Rectal smooth muscle tissue (tissue), 1 donor: ENCODE measurements at regions not wholly inside any gene's neighbourhood (a gene's known extent, or its start where the extent isn't known, plus 50 kb on each side); places are given as distances from the start of the nearest gene placed in this dataset.

ENCODE experiments used
- H3K27ac ChIP-seq: one replicate; pipeline ENCODE4 v1.7.0; 2013; ENCODE audit warnings: low read depth, low read length, inconsistent platforms
- H3K27me3 ChIP-seq: one replicate; pipeline ENCODE4 v1.7.0; 2013; ENCODE audit warnings: low read length; ENCODE audit not compliant: control insufficient read depth, insufficient read depth
- H3K36me3 ChIP-seq: one replicate; pipeline ENCODE4 v1.7.0; 2013; ENCODE audit warnings: low read length; ENCODE audit not compliant: control insufficient read depth, insufficient read depth
- H3K4me1 ChIP-seq: one replicate; pipeline ENCODE4 v1.7.0; 2013; ENCODE audit warnings: low read length; ENCODE audit not compliant: control insufficient read depth, insufficient read depth
- H3K4me3 ChIP-seq: one replicate; pipeline ENCODE4 v1.7.0; 2013; ENCODE audit warnings: low read length
- H3K9ac ChIP-seq: one replicate; pipeline ENCODE4 v1.7.0; 2013; ENCODE audit warnings: low read length

DNA sequence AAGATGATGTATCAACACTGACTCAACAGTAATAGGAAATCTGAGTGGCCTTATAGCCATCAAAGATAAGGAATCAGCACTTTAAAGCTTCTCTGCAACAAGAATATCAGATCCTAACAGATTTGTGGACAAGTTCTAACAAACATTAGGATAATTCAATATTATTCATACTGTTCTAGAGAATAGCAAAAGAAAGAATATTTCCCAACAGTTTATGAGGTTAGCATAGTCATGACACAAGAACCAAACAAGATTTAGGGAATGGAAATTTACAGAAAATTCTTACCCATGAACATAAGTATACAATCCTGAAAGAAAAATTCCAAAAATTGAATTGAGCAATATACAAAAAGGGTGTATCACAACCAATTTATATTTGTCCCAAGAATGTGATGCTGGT, 64.3 kb upstream of the BTBD3 start:
- Histone ChIP-seq H3K27ac (no peak overlapping the region), H3K9ac (no peak overlapping the region), H3K4me1 (no peaks in the 10 kb centered on the region), H3K27me3 (no peaks in the 10 kb centered on the region), H3K36me3 (no peaks in the 10 kb centered on the region), H3K4me3 (no peak overlapping the region)

DNA sequence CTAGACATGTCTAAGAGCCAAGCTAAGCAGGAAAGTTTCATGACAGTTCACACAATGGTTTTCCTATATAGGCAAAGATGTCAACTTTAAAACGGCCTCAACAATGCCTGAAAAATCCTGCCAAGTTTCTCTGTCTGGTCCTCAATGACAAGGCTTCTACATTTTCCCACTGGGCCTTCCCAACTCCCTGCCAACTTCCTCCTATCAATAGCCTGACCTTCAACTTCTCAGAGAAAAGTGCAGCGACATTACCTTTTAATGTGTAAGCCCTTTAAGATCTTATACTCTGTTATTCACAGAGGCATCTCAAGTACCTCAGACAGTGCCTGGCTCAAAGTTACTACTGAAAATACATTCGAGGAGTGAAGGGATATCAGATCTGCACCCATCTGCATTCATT, 56.2 kb upstream of the BTBD3 start:
- Histone ChIP-seq H3K36me3 (no peaks in the 10 kb centered on the region), H3K9ac (no peak overlapping the region), H3K4me3 (no peak overlapping the region), H3K4me1 (no peaks in the 10 kb centered on the region), H3K27ac (no peak overlapping the region), H3K27me3 (no peaks in the 10 kb centered on the region)

DNA sequence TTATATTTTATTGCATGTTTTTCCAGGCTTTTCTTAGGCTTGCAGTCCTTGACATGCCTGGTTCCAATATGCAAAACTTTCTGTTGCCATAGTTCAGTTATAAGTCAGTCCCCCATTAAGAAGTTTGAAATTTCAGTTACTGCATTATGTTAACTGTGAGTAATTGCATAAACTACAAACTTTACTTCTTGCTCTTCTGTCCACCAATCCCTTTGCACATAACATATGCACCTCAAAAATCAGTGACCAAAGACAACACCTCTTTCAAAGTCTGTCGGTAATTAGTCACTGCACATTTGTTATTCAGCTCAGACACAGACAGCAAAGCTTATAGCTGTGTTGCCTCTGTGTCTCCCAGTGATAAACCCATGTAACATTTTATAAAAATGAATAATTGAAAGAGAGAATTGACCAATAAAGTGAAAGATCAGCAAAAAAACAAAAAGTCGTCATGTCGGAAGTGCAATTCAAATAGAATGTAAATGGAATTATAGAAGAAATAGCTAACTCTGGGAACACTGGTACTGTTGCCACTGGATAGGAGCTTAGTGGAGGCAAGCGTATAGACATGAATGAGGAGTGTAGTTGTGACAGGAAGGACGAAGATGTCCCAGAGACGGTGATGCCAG, 50.3 kb upstream of the BTBD3 start:
- no peak overlapping the region for H3K27ac ChIP-seq

More for the DNA sequence above, 50.3 kb upstream of the BTBD3 start:
- H3K9ac ChIP-seq: no peak overlapping the region
- no peak overlapping the region for H3K4me3 ChIP-seq
- H3K27me3 ChIP-seq: no peaks in the 10 kb centered on the region
- H3K36me3 ChIP-seq: no peaks in the 10 kb centered on the region
- no peaks in the 10 kb centered on the region for H3K4me1 ChIP-seq
